Renal pelvis (tissue), 1 donor: ENCODE measurements at regions not wholly inside any gene's neighbourhood (a gene's known extent, or its start where the extent isn't known, plus 50 kb on each side); places are given as distances from the start of the nearest gene placed in this dataset.
A peak's percentile ranks its signal among the peaks of the same experiment; 100 is the strongest.

Experiments used
- DNase-seq: peaks from one replicate; pipeline ENCODE4 v3.0.0-alpha.2; 2013

- DNase-seq, result no peak
Measured at GRCh38 chr7:97620495-97620894, 111.4 kb upstream of the TAC1 start.

DNA sequence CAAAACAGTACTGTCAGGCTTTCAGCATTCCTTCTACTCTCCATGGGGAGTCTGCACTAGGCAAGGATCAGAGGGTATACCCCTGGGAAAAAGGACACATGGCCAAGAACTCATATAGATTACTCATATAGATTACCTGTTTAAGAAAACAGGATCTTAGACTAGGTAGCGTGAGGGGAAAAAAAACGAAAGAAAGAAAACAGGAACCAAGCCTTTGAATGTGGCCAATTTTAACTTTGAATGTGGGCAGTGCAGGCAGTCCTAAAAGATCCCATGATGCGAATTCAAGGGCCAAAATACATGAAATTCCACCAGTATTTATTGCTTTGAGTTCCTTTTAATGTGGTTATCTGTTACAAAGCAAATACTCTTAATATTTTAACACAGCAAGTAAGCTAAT is 108.6 kb upstream of the TAC1 start:
- no peak for DNase-seq

DNA sequence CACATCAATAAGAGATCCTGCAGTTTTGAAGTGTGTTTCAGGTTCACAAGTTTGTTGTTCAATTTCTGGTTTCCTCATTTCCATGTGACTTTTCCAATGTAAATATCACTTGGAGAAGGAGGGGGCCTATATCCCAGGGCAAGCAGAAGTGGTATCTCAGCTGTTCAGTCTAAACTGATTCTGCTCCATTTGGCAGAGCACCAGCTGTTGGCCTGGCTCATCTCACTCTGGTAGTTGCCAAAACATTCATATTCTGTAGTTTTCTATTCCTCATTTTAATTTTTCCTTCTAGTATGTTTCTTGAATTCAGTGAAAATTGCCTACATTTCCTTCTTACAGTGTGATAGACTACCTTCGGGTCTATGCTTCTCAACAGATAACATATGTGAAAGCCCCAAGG is 101.8 kb upstream of the TAC1 start:
- no peak for DNase-seq

- DNase-seq, result no peak
Measured at GRCh38 chr7:97635622-97636021, 96.3 kb upstream of the TAC1 start.

- no peak for DNase-seq
Measured at GRCh38 chr7:97639036-97639435, 92.8 kb upstream of the TAC1 start.

DNA sequence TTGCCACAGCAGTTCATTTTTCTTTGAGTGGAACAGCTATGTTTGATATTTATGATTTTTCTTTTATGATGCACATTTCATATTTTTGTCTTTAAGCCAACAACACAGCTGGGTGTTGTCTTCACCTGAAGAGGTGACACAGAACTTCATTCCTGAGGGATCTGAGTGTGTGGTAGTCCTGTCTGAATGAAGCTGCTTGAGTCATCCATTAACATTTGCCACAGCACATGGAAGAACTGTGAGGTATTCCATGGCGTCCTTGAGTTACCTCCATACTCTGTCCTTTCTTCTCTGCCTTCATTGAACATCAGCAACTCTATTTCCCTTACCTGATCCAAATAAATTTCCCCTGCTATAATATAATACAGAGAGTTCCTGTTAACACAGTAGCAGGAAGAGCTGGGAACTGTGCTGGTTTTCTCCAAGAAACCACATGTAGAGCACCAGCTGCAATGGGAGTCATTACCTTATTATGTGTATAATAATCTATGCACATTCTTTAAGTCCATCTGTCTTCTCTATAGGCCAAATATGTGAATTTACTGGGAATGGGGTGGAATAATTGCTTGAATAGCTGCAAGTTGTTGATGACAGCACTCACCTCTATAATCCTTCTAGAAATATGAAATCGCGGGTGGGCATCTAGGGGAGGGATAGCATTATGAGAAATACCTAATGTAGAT is 72.4 kb upstream of the TAC1 start:
- DNase-seq, result no peak

DNA sequence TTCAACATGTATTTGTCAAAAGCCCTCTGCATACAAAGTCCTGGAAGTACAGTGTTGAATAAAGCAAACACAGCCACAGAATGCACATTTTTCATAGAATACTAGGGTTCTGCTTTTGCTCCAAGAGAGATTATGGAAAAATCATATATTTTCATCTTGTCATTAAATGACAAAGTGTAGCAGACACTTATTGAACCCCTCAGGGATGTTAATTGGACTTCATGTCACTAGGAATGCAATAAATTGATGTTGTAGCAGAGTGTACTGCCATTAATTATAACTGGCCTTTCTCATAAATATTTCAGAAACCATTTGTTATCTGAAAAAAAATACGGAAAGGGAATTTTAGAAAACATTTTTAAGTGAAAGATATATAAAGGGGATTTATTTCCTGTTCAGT is 64.5 kb upstream of the TAC1 start:
- peak; percentile 4 for DNase-seq

GRCh38 chr7:97671571-97671970 is 60.3 kb upstream of the TAC1 start:
- no peak for DNase-seq

DNA sequence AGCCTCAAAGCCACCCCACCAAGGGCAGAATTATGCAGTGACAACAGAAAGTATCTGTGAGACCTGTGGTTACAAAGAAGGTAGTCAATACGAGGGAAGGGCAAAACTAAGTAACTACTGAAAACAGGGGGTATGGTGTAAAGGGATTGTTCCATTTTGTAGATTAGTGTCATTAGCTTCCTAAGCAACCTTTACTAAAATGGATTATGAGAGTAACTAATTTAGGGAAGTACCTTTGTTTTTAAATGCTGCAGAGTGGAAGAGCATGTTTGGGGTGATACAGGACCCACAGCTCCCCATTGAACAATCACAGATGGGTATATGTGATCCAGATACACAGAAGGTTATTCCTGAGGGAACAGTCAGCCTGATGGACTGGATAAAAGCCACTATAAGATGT is 51.3 kb upstream of the TAC1 start:
- DNase-seq, result no peak
